ENCODE measurements at regions not wholly inside any gene's neighbourhood (a gene's known extent, or its start where the extent isn't known, plus 50 kb on each side); places are given as distances from the start of the nearest gene placed in this dataset.
"Not testable (repeated sequence)": the region's sequence is repeated elsewhere in the genome, so short reads cannot be mapped to it uniquely, and the experiment has no call there.

GRCh38 chr4:166153548-166153947 lies 280.5 kb downstream of the TLL1 start:
- in situ Hi-C loops (cut with HindIII; ENCODE audit: low pct_unique_long_range_greater_than_20kb, low sequenced_read_pairs): no loop called here
- DNase-seq (ENCODE audit: low read depth): no peak

GRCh38 chr4:166162327-166162726 lies 289.3 kb downstream of the TLL1 start:
- in situ Hi-C loops (cut with HindIII; ENCODE audit: low pct_unique_long_range_greater_than_20kb, low sequenced_read_pairs): no loop called here
- no peak for DNase-seq (ENCODE audit: low read depth)

- in situ Hi-C loops (cut with HindIII; ENCODE audit: low pct_unique_long_range_greater_than_20kb, low sequenced_read_pairs): no loop called here
Measured at GRCh38 chr4:166165829-166166420, 292.9 kb downstream of the TLL1 start.

GRCh38 chr4:166169111-166169510 lies 296.1 kb downstream of the TLL1 start:
- no peak for DNase-seq (ENCODE audit: low read depth)
- in situ Hi-C loops (cut with HindIII; ENCODE audit: low pct_unique_long_range_greater_than_20kb, low sequenced_read_pairs): no loop called here

More at GRCh38 chr4:166165829-166166420, 292.9 kb downstream of the TLL1 start:
- peak; percentile 33 for DNase-seq (ENCODE audit: low read depth)

- DNase-seq (ENCODE audit: low read depth): no peak
- in situ Hi-C loops (cut with HindIII; ENCODE audit: low pct_unique_long_range_greater_than_20kb, low sequenced_read_pairs): no loop called here
Measured at GRCh38 chr4:166172619-166173018, 299.6 kb downstream of the TLL1 start.

- in situ Hi-C loops (cut with HindIII; ENCODE audit: low pct_unique_long_range_greater_than_20kb, low sequenced_read_pairs): no loop called here
- no peak for DNase-seq (ENCODE audit: low read depth)
Measured at GRCh38 chr4:166174717-166175490, 301.9 kb downstream of the TLL1 start.

- in situ Hi-C loops (cut with HindIII; ENCODE audit: low pct_unique_long_range_greater_than_20kb, low sequenced_read_pairs): no loop called here
Measured at GRCh38 chr4:166182145-166182544, 309.1 kb downstream of the TLL1 start.

GRCh38 chr4:166195101-166195500 lies 322.1 kb downstream of the TLL1 start:
- in situ Hi-C loops (cut with HindIII; ENCODE audit: low pct_unique_long_range_greater_than_20kb, low sequenced_read_pairs): no loop called here
- DNase-seq (ENCODE audit: low read depth): no peak

More at GRCh38 chr4:166182145-166182544, 309.1 kb downstream of the TLL1 start:
- no peak for DNase-seq (ENCODE audit: low read depth)

- in situ Hi-C loops (cut with HindIII; ENCODE audit: low pct_unique_long_range_greater_than_20kb, low sequenced_read_pairs): no loop called here
- no peak for DNase-seq (ENCODE audit: low read depth)
Measured at GRCh38 chr4:166197166-166197565, 324.1 kb downstream of the TLL1 start.

- in situ Hi-C loops (cut with HindIII; ENCODE audit: low pct_unique_long_range_greater_than_20kb, low sequenced_read_pairs): no loop called here
- no peak for DNase-seq (ENCODE audit: low read depth)
Measured at GRCh38 chr4:166198041-166198440, 325.0 kb downstream of the TLL1 start.

- in situ Hi-C loops (cut with HindIII; ENCODE audit: low pct_unique_long_range_greater_than_20kb, low sequenced_read_pairs): no loop called here
- DNase-seq (ENCODE audit: low read depth): no peak
Measured at GRCh38 chr4:166198516-166199310, 325.7 kb downstream of the TLL1 start.

- in situ Hi-C loops (cut with HindIII; ENCODE audit: low pct_unique_long_range_greater_than_20kb, low sequenced_read_pairs): no loop called here
- DNase-seq (ENCODE audit: low read depth): no peak
Measured at GRCh38 chr4:166202991-166203390, 330.0 kb downstream of the TLL1 start.

- DNase-seq (ENCODE audit: low read depth); in situ Hi-C loops (cut with HindIII; ENCODE audit: low pct_unique_long_range_greater_than_20kb, low sequenced_read_pairs): not testable (repeated sequence)
Measured at GRCh38 chr4:166212326-166212725, 339.3 kb downstream of the TLL1 start.

GRCh38 chr4:166222271-166222670 lies 349.2 kb downstream of the TLL1 start:
- no peak for DNase-seq (ENCODE audit: low read depth)
- in situ Hi-C loops (cut with HindIII; ENCODE audit: low pct_unique_long_range_greater_than_20kb, low sequenced_read_pairs): no loop called here

- in situ Hi-C loops (cut with HindIII; ENCODE audit: low pct_unique_long_range_greater_than_20kb, low sequenced_read_pairs): no loop called here
- DNase-seq (ENCODE audit: low read depth): no peak
Measured at GRCh38 chr4:166228112-166228511, 355.1 kb downstream of the TLL1 start.

- DNase-seq (ENCODE audit: low read depth): no peak
- in situ Hi-C loops (cut with HindIII; ENCODE audit: low pct_unique_long_range_greater_than_20kb, low sequenced_read_pairs): no loop called here
Measured at GRCh38 chr4:166229799-166230198, 356.8 kb downstream of the TLL1 start.

GRCh38 chr4:166230841-166231240 lies 357.8 kb downstream of the TLL1 start:
- in situ Hi-C loops (cut with HindIII; ENCODE audit: low pct_unique_long_range_greater_than_20kb, low sequenced_read_pairs): no loop called here
- DNase-seq (ENCODE audit: low read depth): no peak

GRCh38 chr4:166239354-166239753 lies 366.3 kb downstream of the TLL1 start:
- DNase-seq (ENCODE audit: low read depth): no peak
- in situ Hi-C loops (cut with HindIII; ENCODE audit: low pct_unique_long_range_greater_than_20kb, low sequenced_read_pairs): no loop called here
